GM19240 (cell line): ENCODE measurements at regions not wholly inside any gene's neighbourhood (a gene's known extent, or its start where the extent isn't known, plus 50 kb on each side); places are given as distances from the start of the nearest gene placed in this dataset.
"Not testable (repeated sequence)": the region's sequence is repeated elsewhere in the genome, so short reads cannot be mapped to it uniquely, and the experiment has no call there.

Experiments
- DNase-seq: peaks from one replicate; pipeline ENCODE4 v3.0.0; 2011; ENCODE audit warnings: low spot score; ENCODE audit not compliant: insufficient read length

- DNase-seq = no peak
Observed at GRCh38 chr11:28833670-28834069, 725.5 kb downstream of the METTL15 start.

GRCh38 chr11:28833169-28833568 is 725.0 kb downstream of the METTL15 start:
- DNase-seq = no peak

- DNase-seq = no peak
Observed at GRCh38 chr11:28826807-28827206, 718.6 kb downstream of the METTL15 start.

- DNase-seq = no peak
Observed at GRCh38 chr11:28822576-28822975, 714.4 kb downstream of the METTL15 start.

GRCh38 chr11:28820296-28820989 is 712.3 kb downstream of the METTL15 start:
- DNase-seq = no peak

- DNase-seq = no peak
Observed at GRCh38 chr11:28819741-28820140, 711.6 kb downstream of the METTL15 start.

- no peak for DNase-seq
Observed at GRCh38 chr11:28815110-28815509, 706.9 kb downstream of the METTL15 start.

GRCh38 chr11:28808771-28809170 is 700.6 kb downstream of the METTL15 start:
- DNase-seq = no peak

GRCh38 chr11:28799316-28799715 is 691.1 kb downstream of the METTL15 start:
- no peak for DNase-seq

- DNase-seq = no peak
Observed at GRCh38 chr11:28798286-28798685, 690.1 kb downstream of the METTL15 start.

- no peak for DNase-seq
Observed at GRCh38 chr11:28797536-28797935, 689.3 kb downstream of the METTL15 start.

GRCh38 chr11:28794405-28794804 is 686.2 kb downstream of the METTL15 start:
- no peak for DNase-seq

GRCh38 chr11:28793282-28793738 is 685.1 kb downstream of the METTL15 start:
- no peak for DNase-seq

- no peak for DNase-seq
Observed at GRCh38 chr11:28792856-28793255, 684.7 kb downstream of the METTL15 start.

GRCh38 chr11:28787897-28788296 is 679.7 kb downstream of the METTL15 start:
- DNase-seq = not testable (repeated sequence)

- DNase-seq = no peak
Observed at GRCh38 chr11:28777126-28777525, 668.9 kb downstream of the METTL15 start.

GRCh38 chr11:28773606-28774005 is 665.4 kb downstream of the METTL15 start:
- no peak for DNase-seq

- no peak for DNase-seq
Observed at GRCh38 chr11:28770806-28771205, 662.6 kb downstream of the METTL15 start.

GRCh38 chr11:28767574-28767973 is 659.4 kb downstream of the METTL15 start:
- no peak for DNase-seq

GRCh38 chr11:28763876-28764275 is 655.7 kb downstream of the METTL15 start:
- no peak for DNase-seq

GRCh38 chr11:28763151-28763550 is 655.0 kb downstream of the METTL15 start:
- no peak for DNase-seq

GRCh38 chr11:28760676-28761390 is 652.6 kb downstream of the METTL15 start:
- DNase-seq = no peak

- no peak for DNase-seq
Observed at GRCh38 chr11:28759311-28759710, 651.1 kb downstream of the METTL15 start.
